ENCODE measurements at regions not wholly inside any gene's neighbourhood (a gene's known extent, or its start where the extent isn't known, plus 50 kb on each side); places are given as distances from the start of the nearest gene placed in this dataset.

- H2AFZ ChIP-seq (ENCODE audit: low read depth, low read length): no peak overlapping the region
- no peak overlapping the region for H3K4me3 Mint-ChIP-seq (ENCODE audit: unreplicated experiment)
- H3K27ac Mint-ChIP-seq (ENCODE audit: unreplicated experiment): no peak overlapping the region
- H3K36me3 Mint-ChIP-seq (ENCODE audit: low read depth, unreplicated experiment): no peaks in the 10 kb centered on the region
- H3K9me3 ChIP-seq (ENCODE audit: insufficient read depth, low read depth, low read length): no peaks in the 10 kb centered on the region
- no peak overlapping the region for H3K4me2 ChIP-seq (ENCODE audit: low read length)
- FAIRE-seq: no peak
- peaks cover 6% of the 10 kb centered on the region for H3K4me1 Mint-ChIP-seq (ENCODE audit: low read depth, unreplicated experiment)
- no peak for TF ChIP-seq EZH2 (IDR thresholded peaks at IDR 0.05; ENCODE audit: insufficient read depth, low read length)
- TF ChIP-seq, protein P1, sequence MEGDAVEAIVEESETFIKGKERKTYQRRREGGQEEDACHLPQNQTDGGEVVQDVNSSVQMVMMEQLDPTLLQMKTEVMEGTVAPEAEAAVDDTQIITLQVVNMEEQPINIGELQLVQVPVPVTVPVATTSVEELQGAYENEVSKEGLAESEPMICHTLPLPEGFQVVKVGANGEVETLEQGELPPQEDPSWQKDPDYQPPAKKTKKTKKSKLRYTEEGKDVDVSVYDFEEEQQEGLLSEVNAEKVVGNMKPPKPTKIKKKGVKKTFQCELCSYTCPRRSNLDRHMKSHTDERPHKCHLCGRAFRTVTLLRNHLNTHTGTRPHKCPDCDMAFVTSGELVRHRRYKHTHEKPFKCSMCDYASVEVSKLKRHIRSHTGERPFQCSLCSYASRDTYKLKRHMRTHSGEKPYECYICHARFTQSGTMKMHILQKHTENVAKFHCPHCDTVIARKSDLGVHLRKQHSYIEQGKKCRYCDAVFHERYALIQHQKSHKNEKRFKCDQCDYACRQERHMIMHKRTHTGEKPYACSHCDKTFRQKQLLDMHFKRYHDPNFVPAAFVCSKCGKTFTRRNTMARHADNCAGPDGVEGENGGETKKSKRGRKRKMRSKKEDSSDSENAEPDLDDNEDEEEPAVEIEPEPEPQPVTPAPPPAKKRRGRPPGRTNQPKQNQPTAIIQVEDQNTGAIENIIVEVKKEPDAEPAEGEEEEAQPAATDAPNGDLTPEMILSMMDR (IDR thresholded peaks at IDR 0.05; ENCODE audit: insufficient read depth, low read depth, low read length): no peak
- H3K9ac ChIP-seq (ENCODE audit: low read length): no peak overlapping the region
- H3K9me3 Mint-ChIP-seq (ENCODE audit: unreplicated experiment): no peaks in the 10 kb centered on the region
- H3K27me3 ChIP-seq (ENCODE audit: insufficient read depth, low read length): no peaks in the 10 kb centered on the region
- H4K20me1 ChIP-seq (ENCODE audit: insufficient read depth, low read length): no peaks in the 10 kb centered on the region
- H3K27me3 Mint-ChIP-seq (ENCODE audit: low read depth, unreplicated experiment): no peaks in the 10 kb centered on the region
- no peaks in the 10 kb centered on the region for H3K36me3 ChIP-seq (ENCODE audit: insufficient read depth, low read length)
- H3K4me1 ChIP-seq (ENCODE audit: insufficient read depth, low read length): no peaks in the 10 kb centered on the region
- no peak overlapping the region for H3K4me3 ChIP-seq (ENCODE audit: insufficient read depth, low read depth, low read length)
- no peak overlapping the region for H3K27ac ChIP-seq (ENCODE audit: low read depth, low read length)
- no peaks in the 10 kb centered on the region for H3K79me2 ChIP-seq (ENCODE audit: insufficient read depth, low read length)
- no peak for DNase-seq (ENCODE audit: low read depth)
Observed at GRCh38 chr11:103556171-103556570, 446.9 kb downstream of the DYNC2H1 start.

GRCh38 chr11:103566116-103566515, 456.9 kb downstream of the DYNC2H1 start:
- Histone ChIP-seq H3K79me2 (ENCODE audit: insufficient read depth, low read length) (no peaks in the 10 kb centered on the region), H3K9ac (ENCODE audit: low read length) (no peak overlapping the region), H3K4me2 (ENCODE audit: low read length) (no peak overlapping the region), H3K27ac (ENCODE audit: low read depth, low read length) (no peak overlapping the region), H4K20me1 (ENCODE audit: insufficient read depth, low read length) (no peaks in the 10 kb centered on the region), H2AFZ (ENCODE audit: low read depth, low read length) (no peak overlapping the region), H3K9me3 (ENCODE audit: insufficient read depth, low read depth, low read length) (no peaks in the 10 kb centered on the region), H3K4me1 (ENCODE audit: insufficient read depth, low read length) (no peaks in the 10 kb centered on the region), H3K4me3 (ENCODE audit: insufficient read depth, low read depth, low read length) (no peak overlapping the region), H3K27me3 (ENCODE audit: insufficient read depth, low read length) (no peaks in the 10 kb centered on the region), H3K36me3 (ENCODE audit: insufficient read depth, low read length) (no peaks in the 10 kb centered on the region)
- Mint-ChIP-seq H3K27me3 (ENCODE audit: low read depth, unreplicated experiment) (no peaks in the 10 kb centered on the region), H3K27ac (ENCODE audit: unreplicated experiment) (no peak overlapping the region), H3K9me3 (ENCODE audit: unreplicated experiment) (no peaks in the 10 kb centered on the region), H3K4me3 (ENCODE audit: unreplicated experiment) (no peak overlapping the region), H3K4me1 (ENCODE audit: low read depth, unreplicated experiment) (no peaks in the 10 kb centered on the region), H3K36me3 (ENCODE audit: low read depth, unreplicated experiment) (no peaks in the 10 kb centered on the region)
- TF ChIP-seq, protein P1 (IDR thresholded peaks at IDR 0.05; ENCODE audit: insufficient read depth, low read depth, low read length): no peak
- no peak for TF ChIP-seq EZH2 (IDR thresholded peaks at IDR 0.05; ENCODE audit: insufficient read depth, low read length)
- FAIRE-seq (no peak), DNase-seq (ENCODE audit: low read depth) (peak; percentile 54)

DNA sequence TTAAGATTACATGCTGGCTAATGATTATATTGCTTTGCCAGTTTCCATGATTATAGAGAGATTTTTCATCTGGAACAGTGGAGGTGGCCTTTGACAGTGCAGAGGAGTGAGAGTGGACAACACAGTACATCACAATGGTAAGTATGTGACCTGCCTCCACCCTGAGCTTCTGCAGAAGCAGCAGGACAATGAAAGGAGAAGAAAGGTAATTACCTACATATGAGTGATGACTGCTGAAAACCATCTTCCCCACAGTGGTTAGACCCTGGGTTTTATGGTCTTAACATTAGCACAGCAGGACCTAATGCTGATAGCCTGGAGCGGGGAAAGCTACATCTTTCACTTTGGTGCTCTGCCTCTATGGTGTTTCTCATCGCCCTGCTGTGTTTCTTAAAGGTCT, 454.7 kb upstream of the DDI1 start:
- TF ChIP-seq EZH2 (IDR thresholded peaks at IDR 0.05; ENCODE audit: insufficient read depth, low read length): no peak
- TF ChIP-seq, protein P1 (IDR thresholded peaks at IDR 0.05; ENCODE audit: insufficient read depth, low read depth, low read length): no peak
- H3K9me3 Mint-ChIP-seq (ENCODE audit: unreplicated experiment): peaks cover 5% of the 10 kb centered on the region
- Histone ChIP-seq H3K4me2 (ENCODE audit: low read length) (peak overlapping the region; percentile 2), H3K79me2 (ENCODE audit: insufficient read depth, low read length) (no peaks in the 10 kb centered on the region), H3K27me3 (ENCODE audit: insufficient read depth, low read length) (no peaks in the 10 kb centered on the region), H3K36me3 (ENCODE audit: insufficient read depth, low read length) (no peaks in the 10 kb centered on the region), H3K9ac (ENCODE audit: low read length) (no peak overlapping the region), H3K4me3 (ENCODE audit: insufficient read depth, low read depth, low read length) (no peak overlapping the region), H2AFZ (ENCODE audit: low read depth, low read length) (no peak overlapping the region), H3K9me3 (ENCODE audit: insufficient read depth, low read depth, low read length) (no peaks in the 10 kb centered on the region), H4K20me1 (ENCODE audit: insufficient read depth, low read length) (no peaks in the 10 kb centered on the region), H3K4me1 (ENCODE audit: insufficient read depth, low read length) (no peaks in the 10 kb centered on the region), H3K27ac (ENCODE audit: low read depth, low read length) (no peak overlapping the region)
- DNase-seq (ENCODE audit: low read depth) (peak; percentile 87), FAIRE-seq (no peak)
- no peaks in the 10 kb centered on the region for H3K27me3 Mint-ChIP-seq (ENCODE audit: low read depth, unreplicated experiment)
- peaks cover 7% of the 10 kb centered on the region for H3K4me1 Mint-ChIP-seq (ENCODE audit: low read depth, unreplicated experiment)
- H3K4me3 Mint-ChIP-seq (ENCODE audit: unreplicated experiment): no peak overlapping the region
- no peak overlapping the region for H3K27ac Mint-ChIP-seq (ENCODE audit: unreplicated experiment)
- no peaks in the 10 kb centered on the region for H3K36me3 Mint-ChIP-seq (ENCODE audit: low read depth, unreplicated experiment)
